ENCODE measurements at regions not wholly inside any gene's neighbourhood (a gene's known extent, or its start where the extent isn't known, plus 50 kb on each side); places are given as distances from the start of the nearest gene placed in this dataset.

GRCh38 chr18:43825768-43826167 is 548.5 kb upstream of the SYT4 start:
- TF ChIP-seq, protein P1, sequence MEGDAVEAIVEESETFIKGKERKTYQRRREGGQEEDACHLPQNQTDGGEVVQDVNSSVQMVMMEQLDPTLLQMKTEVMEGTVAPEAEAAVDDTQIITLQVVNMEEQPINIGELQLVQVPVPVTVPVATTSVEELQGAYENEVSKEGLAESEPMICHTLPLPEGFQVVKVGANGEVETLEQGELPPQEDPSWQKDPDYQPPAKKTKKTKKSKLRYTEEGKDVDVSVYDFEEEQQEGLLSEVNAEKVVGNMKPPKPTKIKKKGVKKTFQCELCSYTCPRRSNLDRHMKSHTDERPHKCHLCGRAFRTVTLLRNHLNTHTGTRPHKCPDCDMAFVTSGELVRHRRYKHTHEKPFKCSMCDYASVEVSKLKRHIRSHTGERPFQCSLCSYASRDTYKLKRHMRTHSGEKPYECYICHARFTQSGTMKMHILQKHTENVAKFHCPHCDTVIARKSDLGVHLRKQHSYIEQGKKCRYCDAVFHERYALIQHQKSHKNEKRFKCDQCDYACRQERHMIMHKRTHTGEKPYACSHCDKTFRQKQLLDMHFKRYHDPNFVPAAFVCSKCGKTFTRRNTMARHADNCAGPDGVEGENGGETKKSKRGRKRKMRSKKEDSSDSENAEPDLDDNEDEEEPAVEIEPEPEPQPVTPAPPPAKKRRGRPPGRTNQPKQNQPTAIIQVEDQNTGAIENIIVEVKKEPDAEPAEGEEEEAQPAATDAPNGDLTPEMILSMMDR (IDR thresholded peaks at IDR 0.05) = no peak
- no peak for TF ChIP-seq ZFX (IDR thresholded peaks at IDR 0.05; ENCODE audit: borderline replicate concordance)
